SK-N-SH (cell line): ENCODE measurements at regions not wholly inside any gene's neighbourhood (a gene's known extent, or its start where the extent isn't known, plus 50 kb on each side); places are given as distances from the start of the nearest gene placed in this dataset.

Experiments
- CTCF ChIA-PET: fragments of 300-600, 350-600 bp; formaldehyde crosslinking; extraction: SDS; loops from one replicate; lab custom pipeline; 2021; lab: Yijun Ruan, JAX
- POLR2A ChIA-PET: fragments of 350-600 bp; sonication (Branson Sonifier 250); formaldehyde crosslinking; extraction: SDS; loops from one replicate; lab custom pipeline; 2020; ENCODE audit warnings: antibody characterized with exemption, inconsistent platforms; lab: Yijun Ruan, JAX
- DNase-seq: peaks from one replicate; pipeline ENCODE4 v3.0.0; 2012
- H2AFZ ChIP-seq: fragments of 200-600 bp; sonication (generic); 2 replicates; pipeline ENCODE4 v1.8.1; 2016; ENCODE audit warnings: antibody characterized with exemption, mild to moderate bottlenecking, low read depth
- H3F3A ChIP-seq: fragments of 200-600 bp; sonication (generic); replicated peaks from 2 replicates; pipeline ENCODE3; 2016; ENCODE audit warnings: antibody characterized with exemption, mild to moderate bottlenecking; ENCODE audit not compliant: insufficient read depth
- H3K27ac ChIP-seq, 2 experiments: fragments of 200-500 bp in 1 of 2; fragments of 200-600 bp in 1 of 2; sonication (Bioruptor generic) in 1 of 2; sonication (generic), shearing (Covaris generic) in 1 of 2; 2 replicates each; pipeline versions ENCODE4 v1.5.1 to v1.6.1; 2014 to 2016; ENCODE audit warnings: low read depth in 2 of 2, inconsistent platforms in 1 of 2, low read length in 1 of 2, mild to moderate bottlenecking in 1 of 2, mixed read lengths in 1 of 2
- H3K27me3 ChIP-seq: fragments of 200-600 bp; sonication (generic), shearing (Covaris generic); 2 replicates; pipeline ENCODE4 v1.6.1; 2016; ENCODE audit warnings: mixed run types; ENCODE audit not compliant: insufficient read depth
- H3K36me3 ChIP-seq, 2 experiments: fragments of 200-500 bp in 1 of 2; fragments of 200-600 bp in 1 of 2; sonication (Bioruptor generic) in 1 of 2; sonication (generic) in 1 of 2; replicated peaks in 1 of 2; 2 replicates each; pipeline versions ENCODE3 to v1.5.1; 2014 to 2016; ENCODE audit warnings: low read length in 1 of 2, mild to moderate bottlenecking in 1 of 2; ENCODE audit not compliant: insufficient read depth in 2 of 2, control insufficient read depth in 1 of 2
- H3K4me1 ChIP-seq, 2 experiments: fragments of 200-500 bp in 1 of 2; fragments of 200-600 bp in 1 of 2; sonication (Bioruptor generic) in 1 of 2; sonication (generic), shearing (Covaris generic) in 1 of 2; 2 replicates each; pipeline versions ENCODE4 v1.5.1 to v1.6.1; 2014 to 2016; ENCODE audit warnings: low read depth in 1 of 2, low read length in 1 of 2, mixed run types in 1 of 2; ENCODE audit not compliant: insufficient read depth in 2 of 2, control insufficient read depth in 1 of 2
- H3K4me2 ChIP-seq: fragments of 200-600 bp; sonication (generic), shearing (Covaris generic); 2 replicates; pipeline ENCODE4 v1.6.1; 2017; ENCODE audit warnings: mixed run types
- H3K4me3 ChIP-seq, 2 experiments: fragments of 200-500 bp in 1 of 2; fragments of 200-600 bp in 1 of 2; sonication (Bioruptor generic) in 1 of 2; sonication (generic), shearing (Covaris generic) in 1 of 2; 2 replicates each; pipeline versions ENCODE4 v1.5.1 to v1.8.1; 2014 to 2016; ENCODE audit warnings: low read depth in 2 of 2, inconsistent platforms in 1 of 2, low read length in 1 of 2, mild to moderate bottlenecking in 1 of 2, mixed read lengths in 1 of 2, moderate library complexity in 1 of 2
- H3K79me2 ChIP-seq: fragments of 200-600 bp; sonication (generic); 2 replicates; pipeline ENCODE4 v1.8.1; 2017; ENCODE audit warnings: mild to moderate bottlenecking; ENCODE audit not compliant: insufficient read depth
- H3K9ac ChIP-seq: fragments of 200-600 bp; sonication (generic); 2 replicates; pipeline ENCODE4 v1.6.1; 2017; ENCODE audit warnings: mixed run types
- H3K9me2 ChIP-seq: fragments of 200-600 bp; sonication (generic); 2 replicates; pipeline ENCODE4 v1.6.1; 2017; ENCODE audit warnings: mixed run types
- H3K9me3 ChIP-seq: fragments of 200-600 bp; sonication (generic); 2 replicates; pipeline ENCODE4 v1.6.1; 2017; ENCODE audit warnings: mixed run types, mild to moderate bottlenecking, moderate library complexity
- H4K20me1 ChIP-seq: fragments of 200-600 bp; sonication (generic); 2 replicates; pipeline ENCODE4 v1.6.1; 2017; ENCODE audit warnings: mild to moderate bottlenecking, mixed run types; ENCODE audit not compliant: insufficient read depth
- CTCF ChIP-seq: fragments of 200-600 bp; sonication (generic); IDR thresholded peaks from 2 replicates; pipeline ENCODE4 v1.6.1; 2017; ENCODE audit warnings: antibody characterized with exemption, mild to moderate bottlenecking, moderate library complexity
- EZH2phosphoT487 ChIP-seq: fragments of 200-600 bp; sonication (generic); IDR thresholded peaks from 2 replicates; pipeline ENCODE4 v1.6.1; 2017; ENCODE audit warnings: low read depth, mixed run types, mild to moderate bottlenecking, antibody characterized with exemption, moderate library complexity, borderline replicate concordance
- FOXJ3 ChIP-seq: sonication (generic); formaldehyde crosslinking; IDR thresholded peaks from 2 replicates; pipeline ENCODE4 v1.5.1; 2020; ENCODE audit warnings: mild to moderate bottlenecking, missing genetic modification reagents
- PBX3 ChIP-seq: IDR thresholded peaks from 2 replicates; pipeline ENCODE4; 2012
- REST ChIP-seq: IDR thresholded peaks from 2 replicates; pipeline ENCODE4 v1.6.1; 2012; ENCODE audit warnings: mild to moderate bottlenecking, low read depth, low read length, moderate library complexity
- RFX5 ChIP-seq: IDR thresholded peaks from 2 replicates; pipeline ENCODE4 v1.6.1; 2012; ENCODE audit warnings: mild to moderate bottlenecking, improper control_type of control experiment, low read length
- TCF12 ChIP-seq: IDR thresholded peaks from 2 replicates; pipeline ENCODE4 v1.4.0; 2012
- USF1 ChIP-seq: IDR thresholded peaks from 2 replicates; pipeline ENCODE4 v1.4.0; 2012; ENCODE audit warnings: low read depth, borderline replicate concordance
- USF2 ChIP-seq: fragments of 150-350 bp; IDR thresholded peaks from 2 replicates; pipeline ENCODE4 v1.6.1; 2017; ENCODE audit warnings: antibody characterized with exemption, low read length, low read depth, borderline replicate concordance
- YY1 ChIP-seq: IDR thresholded peaks from 2 replicates; pipeline ENCODE4 v1.4.0; 2012; ENCODE audit warnings: low read depth, mild to moderate bottlenecking
- WGBS: methylation state at CpG from one replicate; pipeline ENCODE4 v1.1.6; 2017; ENCODE audit warnings: low lambda C conversion rate; 5-methylcytosine and 5-hydroxymethylcytosine counted together

- Histone ChIP-seq H3K79me2 (no peaks in the 10 kb centered on the region), H3F3A (no peaks in the 10 kb centered on the region), H3K27ac (no peak overlapping the region), H3K4me3 (no peak overlapping the region), H2AFZ (no peak overlapping the region), H3K9ac (no peak overlapping the region), H3K9me2 (no peaks in the 10 kb centered on the region), H3K27me3 (no peaks in the 10 kb centered on the region), H3K36me3 (no peaks in the 10 kb centered on the region), H3K4me1 (no peaks in the 10 kb centered on the region), H4K20me1 (no peaks in the 10 kb centered on the region), H3K9me3 (no peaks in the 10 kb centered on the region; the same call in 1 of the 2 replicates), H3K4me2 (no peak overlapping the region)
- CTCF ChIA-PET: no interaction called here
- DNase-seq: peak; percentile 1
- POLR2A ChIA-PET: no interaction called here
- WGBS: 0% methylated on average over 1 of the region's 1 CpG
- TF ChIP-seq CTCF (peak; percentile 30; the same call in 1 of the 2 replicates), USF2 (no peak)
These were observed 257.3 kb downstream of the ZIC3 start for GRCh38 chrX:137823257-137823656.

GRCh38 chrX:137847376-137847775, 281.4 kb downstream of the ZIC3 start:
- no peaks in the 10 kb centered on the region for H3K9me3 ChIP-seq
- TF ChIP-seq USF1: no peak
- no peak for TF ChIP-seq PBX3
- TF ChIP-seq EZH2phosphoT487: no peak
- TF ChIP-seq FOXJ3 (CRISPR knock-in tag): no peak
- no peak for TF ChIP-seq YY1
- TF ChIP-seq RFX5: no peak
- TF ChIP-seq TCF12: no peak
- TF ChIP-seq USF2: no peak
- no peak for TF ChIP-seq CTCF
- no peak for TF ChIP-seq REST
- ChIA-PET POLR2A (no interaction called here), CTCF (no interaction called here)
- no peaks in the 10 kb centered on the region for H3K36me3 ChIP-seq
- no peak for DNase-seq
- H2AFZ ChIP-seq: no peak overlapping the region
- H3K4me3 ChIP-seq: no peak overlapping the region
- H3K9me2 ChIP-seq: no peaks in the 10 kb centered on the region
- no peak overlapping the region for H3K27ac ChIP-seq
- no peaks in the 10 kb centered on the region for H3K27me3 ChIP-seq
- H3K4me1 ChIP-seq: no peaks in the 10 kb centered on the region
- H4K20me1 ChIP-seq: no peaks in the 10 kb centered on the region
- H3K79me2 ChIP-seq: no peaks in the 10 kb centered on the region
- no peak overlapping the region for H3K9ac ChIP-seq
- H3K4me2 ChIP-seq: no peak overlapping the region
- H3F3A ChIP-seq: no peaks in the 10 kb centered on the region
- 2% methylated on average over 2 of the region's 2 CpGs for WGBS
